Left colon (tissue), 2 donors: ENCODE measurements at regions not wholly inside any gene's neighbourhood (a gene's known extent, or its start where the extent isn't known, plus 50 kb on each side); places are given as distances from the start of the nearest gene placed in this dataset.
"Not testable (repeated sequence)": the region's sequence is repeated elsewhere in the genome, so short reads cannot be mapped to it uniquely, and the experiment has no call there.

Source experiments
- ATAC-seq: fragments of 200-7000 bp; cut with Tn5 transposase; one replicate; pipeline ENCODE4 v1.9.1; 2020; ENCODE audit warnings: mild to moderate bottlenecking, moderate library complexity
- DNase-seq, 2 donors: peaks; one replicate each; pipeline ENCODE4 v3.0.0-alpha.2; 2020
- intact Hi-C, 2 donors: fragments of 100-400 bp; cut with DNase I in 1 of 2; cut with micrococcal nuclease in 1 of 2; formaldehyde crosslinking; loops; one replicate each; pipeline versions ENCODE4 v1.11.2 to v1.14.0; 2022; cut with DNase I, micrococcal nuclease
- donor health status: DM: no; HTN: no; CAD: no.
- donor health status: DM: yes; HTN: yes; CAD: no.

DNA sequence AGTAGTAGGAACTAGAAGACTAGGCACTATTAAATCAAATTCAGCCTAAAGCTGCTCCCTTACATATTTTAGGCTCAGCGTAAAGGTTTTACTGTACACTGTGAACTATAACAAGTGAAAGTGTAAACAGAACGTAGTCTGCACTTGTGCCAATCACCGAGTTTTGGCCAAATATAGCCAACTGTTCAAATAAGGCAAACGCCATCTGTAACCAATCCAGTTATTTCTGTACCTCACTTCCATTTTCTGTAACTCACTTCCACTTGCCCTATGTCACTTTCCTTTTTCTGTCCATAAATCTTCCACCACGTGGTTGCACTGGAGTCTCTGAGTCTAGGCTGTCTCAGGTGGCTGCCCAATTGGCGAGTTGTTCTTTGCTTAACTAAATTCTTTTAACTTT is 2132.2 kb downstream of the LRRC4C start:
- no peak for DNase-seq
- no peak for ATAC-seq
- intact Hi-C loops = no loop called here

DNA sequence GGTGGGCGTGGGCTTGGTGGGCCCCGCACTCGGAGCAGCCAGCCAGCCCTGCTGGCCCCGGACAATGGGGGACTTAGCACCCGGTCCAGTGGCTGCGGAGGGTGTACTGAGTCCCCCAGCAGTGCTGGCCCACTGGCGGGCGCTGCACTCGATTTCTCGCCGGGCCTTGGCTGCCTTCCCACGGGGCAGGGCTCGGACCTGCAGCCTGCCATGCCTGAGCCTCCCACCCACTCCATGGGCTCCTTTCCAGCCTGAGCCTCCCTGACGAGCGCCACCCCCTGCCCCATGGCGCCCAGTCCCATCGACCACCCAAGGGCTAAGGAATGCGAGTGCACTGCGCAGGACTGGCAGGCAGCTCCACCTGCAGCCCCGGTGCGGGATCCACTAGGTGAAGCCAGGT is 2147.6 kb downstream of the LRRC4C start:
- ATAC-seq, DNase-seq, intact Hi-C loops: not testable (repeated sequence)

DNA sequence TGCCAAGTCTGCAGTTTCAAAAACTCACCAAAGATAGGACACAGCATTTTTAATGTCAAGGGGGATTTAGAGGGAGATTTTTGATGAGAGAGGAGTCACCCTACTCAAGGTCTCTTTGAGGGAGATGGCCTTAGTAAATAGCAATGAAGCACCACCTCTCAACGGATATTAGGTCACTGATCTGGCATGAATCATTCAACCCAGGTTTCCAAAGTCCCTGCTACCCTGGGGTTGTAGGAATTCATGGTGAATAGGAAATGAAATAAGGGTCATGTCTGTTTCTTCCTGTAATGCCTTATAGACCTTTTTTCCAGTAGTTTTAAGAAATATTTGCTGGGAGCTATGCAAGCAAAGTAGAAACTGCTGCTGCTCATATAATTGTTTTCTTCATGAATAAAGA is 2154.9 kb downstream of the LRRC4C start:
- DNase-seq = no peak
- ATAC-seq = no peak
- intact Hi-C loops = no loop called here

DNA sequence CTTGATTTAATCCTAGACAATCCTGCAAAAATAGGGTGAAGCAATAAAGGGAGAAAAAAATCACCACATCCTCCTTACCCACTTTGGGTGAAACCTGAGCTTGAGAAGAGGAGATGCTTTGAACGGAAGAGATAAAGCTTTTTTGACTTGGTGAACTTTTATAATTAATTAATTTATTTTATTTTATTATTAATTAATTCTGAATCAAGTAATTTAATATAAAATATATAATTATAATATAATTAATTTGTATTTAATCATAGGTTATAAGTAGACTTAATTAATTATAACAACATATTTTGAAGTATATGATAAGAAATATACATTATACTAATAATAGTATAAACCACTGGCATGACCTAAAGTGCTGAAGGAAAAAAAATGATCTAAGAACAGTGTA is 2164.8 kb downstream of the LRRC4C start:
- DNase-seq (no peak), ATAC-seq (no peak)
- intact Hi-C loops = no loop called here

DNA sequence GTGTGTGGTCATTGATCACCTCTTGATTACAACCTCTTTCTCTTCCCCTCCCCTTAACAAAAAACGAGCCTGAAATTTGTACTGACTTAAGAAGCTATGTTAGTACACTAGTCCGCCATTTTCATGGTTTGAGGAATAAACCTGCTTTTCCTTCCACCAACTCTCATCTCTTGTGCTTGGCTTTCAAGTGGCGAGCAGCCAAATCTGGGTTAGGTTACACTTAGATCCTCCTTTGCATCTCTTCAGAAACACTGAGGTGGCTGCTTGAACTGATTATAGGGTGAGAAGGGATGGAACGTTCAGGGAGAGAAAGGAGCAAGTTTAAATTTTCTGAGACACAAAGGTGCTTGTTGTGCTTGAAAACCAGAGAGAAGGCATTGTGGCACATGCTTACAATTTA is 2171.4 kb downstream of the LRRC4C start:
- intact Hi-C loops = no loop called here
- ATAC-seq = no peak
- no peak for DNase-seq

DNA sequence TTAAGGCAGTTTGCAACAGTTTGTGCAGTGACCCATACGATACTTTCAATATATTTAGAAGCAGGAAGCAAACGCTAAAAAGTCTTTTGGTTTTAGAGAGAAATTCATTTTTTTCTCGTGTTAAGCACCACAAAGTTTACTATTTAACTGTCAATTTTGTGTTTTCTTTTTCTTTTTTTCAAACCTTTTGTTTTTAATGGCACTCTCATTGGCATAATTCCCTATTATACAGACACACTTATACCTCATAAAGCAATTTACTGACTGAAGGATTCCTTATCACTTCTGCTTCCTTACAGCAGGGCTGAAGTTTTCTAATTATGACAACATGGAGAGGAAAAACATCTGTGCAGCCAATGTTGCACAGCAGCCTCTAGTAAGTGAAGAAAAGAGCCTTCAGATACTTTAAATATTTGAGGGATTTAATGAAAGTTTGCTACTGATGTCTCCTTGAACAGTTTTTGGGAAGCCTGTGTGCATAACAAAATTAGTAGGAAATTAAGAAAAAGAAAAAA is 2191.2 kb downstream of the LRRC4C start:
- ATAC-seq (no peak), DNase-seq (no peak)
- intact Hi-C loops = no loop called here

DNA sequence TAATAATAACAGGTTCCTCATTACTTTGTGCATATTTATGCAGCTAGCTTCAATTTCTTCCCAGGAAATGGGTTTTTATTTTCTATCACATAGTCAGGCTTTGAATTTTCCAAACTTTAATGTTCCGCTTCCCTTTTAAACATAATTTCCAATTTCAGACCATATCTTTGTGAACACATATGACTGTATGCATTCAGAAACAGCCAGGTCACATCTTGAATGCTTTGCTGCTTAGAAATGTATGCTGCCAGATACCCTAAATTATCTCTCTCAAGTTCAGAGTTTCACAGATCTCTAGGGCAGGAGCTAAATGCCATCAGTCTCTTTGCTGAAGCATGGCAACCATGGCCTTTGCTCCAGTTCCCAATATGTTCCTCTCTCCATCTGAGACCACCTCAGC is 2203.8 kb downstream of the LRRC4C start:
- intact Hi-C loops = no loop called here
- no peak for ATAC-seq
- DNase-seq = no peak

DNA sequence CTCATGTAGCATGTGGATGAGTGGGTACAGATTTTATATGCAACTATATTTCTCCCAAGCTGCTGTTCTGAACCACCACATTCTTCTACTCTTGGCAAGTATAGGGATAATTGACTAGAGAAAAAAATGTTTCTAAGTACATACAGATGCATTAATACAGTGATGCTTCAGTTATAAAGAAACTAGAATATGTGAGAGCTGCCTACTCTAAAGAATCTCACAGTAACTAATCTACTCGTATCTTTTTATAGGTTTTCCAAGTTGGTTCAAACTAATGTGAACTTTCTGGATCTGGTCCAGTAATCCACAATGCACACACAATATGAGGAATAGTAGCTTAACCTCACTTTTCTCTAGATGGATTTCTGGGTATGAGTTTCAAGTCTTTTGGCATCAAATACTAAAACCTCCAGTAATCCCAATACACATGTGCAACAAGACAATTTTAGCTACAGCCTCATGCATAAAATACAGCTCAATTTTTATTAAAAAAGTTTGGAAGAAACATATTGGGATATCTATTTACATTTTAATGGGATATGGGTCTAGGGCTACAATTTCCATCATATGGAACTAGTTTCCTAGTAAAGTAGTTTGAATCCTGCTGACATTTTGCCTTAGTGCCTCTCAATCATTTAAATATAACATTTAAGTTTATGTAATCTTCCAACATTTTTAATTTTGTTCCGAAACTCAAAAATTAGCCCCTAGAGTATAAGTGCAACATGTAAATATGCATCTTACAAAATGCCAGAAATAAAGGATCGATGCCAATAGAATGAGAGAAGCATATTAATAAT is 2209.7 kb downstream of the LRRC4C start:
- no peak for ATAC-seq
- no peak for DNase-seq
- intact Hi-C loops = no loop called here

DNA sequence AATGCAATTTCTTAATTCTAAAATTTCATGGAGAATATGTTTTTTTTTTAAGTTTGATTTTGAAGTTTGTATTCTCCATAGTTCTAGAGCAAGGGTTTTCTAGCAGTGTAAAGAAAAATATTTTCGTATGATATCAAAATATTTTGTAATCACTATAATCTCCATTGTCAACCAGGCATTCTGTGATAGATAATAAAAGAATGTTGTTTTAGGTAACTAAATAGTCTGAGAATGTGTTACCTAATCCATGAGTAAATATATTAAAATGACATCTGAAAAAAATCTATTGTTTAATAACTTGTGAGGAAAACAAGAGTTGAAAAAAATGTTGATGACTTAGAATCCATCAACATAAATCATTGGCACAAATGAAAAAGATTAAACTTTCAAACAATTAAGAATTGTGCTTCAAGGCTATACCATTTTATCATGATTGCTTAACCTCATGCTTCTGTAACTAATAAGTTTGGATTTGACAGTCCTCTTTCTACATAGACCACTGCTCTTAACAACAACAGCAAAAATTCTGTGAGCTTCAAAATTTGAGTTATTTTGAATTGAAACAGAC is 2211.8 kb downstream of the LRRC4C start:
- DNase-seq (no peak), ATAC-seq (no peak)
- intact Hi-C loops = no loop called here

DNA sequence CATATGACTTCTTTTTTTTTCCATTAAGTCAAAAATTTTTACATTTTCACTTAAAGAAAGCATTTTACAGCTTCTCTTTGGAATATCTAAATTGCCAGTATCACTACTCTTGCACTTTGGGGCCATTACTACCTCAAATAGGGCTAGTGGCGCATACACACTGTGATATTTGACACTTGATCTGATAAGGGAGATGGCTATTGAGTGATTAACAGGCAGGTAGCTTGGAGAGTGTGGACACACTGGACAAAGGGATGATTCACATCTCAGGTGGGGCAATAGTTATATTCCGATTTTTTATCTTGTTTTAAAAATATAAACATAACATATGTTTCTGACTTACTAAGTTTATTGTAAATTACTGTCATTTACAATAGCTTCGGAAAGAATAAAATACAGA is 2219.9 kb downstream of the LRRC4C start:
- no peak for DNase-seq
- intact Hi-C loops = no loop called here
- no peak for ATAC-seq

DNA sequence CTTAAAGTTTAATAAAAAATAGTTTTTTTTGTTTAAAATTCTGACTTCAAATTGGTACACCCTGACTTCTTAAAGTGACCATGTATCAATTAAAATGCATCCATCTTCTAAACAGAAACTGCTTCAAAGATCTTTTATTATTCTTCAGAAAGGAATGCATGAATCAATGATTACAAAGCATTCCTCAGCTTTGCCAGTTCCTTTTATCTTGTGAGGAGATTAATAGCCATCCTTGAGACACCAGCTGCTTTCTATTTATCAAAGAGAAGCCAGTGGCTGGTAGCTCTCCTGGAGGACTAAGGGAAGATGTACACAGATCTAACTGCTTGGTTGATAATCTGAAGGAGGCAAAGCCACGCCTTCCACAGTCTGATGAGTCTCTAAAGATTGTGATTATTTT is 2222.5 kb downstream of the LRRC4C start:
- no peak for ATAC-seq
- intact Hi-C loops = no loop called here
- DNase-seq = no peak

DNA sequence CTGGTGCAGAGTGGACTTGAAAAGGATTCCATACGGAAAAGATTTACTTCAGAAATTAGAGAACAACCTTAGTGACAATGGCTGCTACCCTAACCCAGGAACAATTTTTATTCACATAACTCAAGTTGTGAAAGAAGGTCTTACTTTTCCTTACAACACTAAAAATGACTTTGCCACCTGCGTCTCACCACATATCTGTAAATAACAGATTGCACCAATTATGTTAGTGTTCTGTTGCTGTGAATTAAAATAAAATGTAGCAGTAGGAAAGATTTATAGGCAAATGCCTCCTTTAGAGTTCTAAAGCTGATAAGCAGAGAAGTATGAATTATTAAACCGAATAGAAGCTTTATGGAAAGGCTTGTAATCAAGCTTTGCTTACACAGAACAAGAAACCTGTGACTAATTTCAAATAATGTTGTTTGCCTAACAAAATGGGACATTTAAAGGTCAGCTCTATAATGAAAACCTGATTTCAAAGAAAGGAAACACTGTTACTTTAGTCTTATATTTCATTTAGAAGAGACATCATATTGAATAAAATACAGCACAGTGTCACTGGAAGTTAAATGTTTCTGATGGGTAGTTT is 2237.8 kb downstream of the LRRC4C start:
- ATAC-seq (no peak), DNase-seq (no peak)
- intact Hi-C loops = no loop called here

DNA sequence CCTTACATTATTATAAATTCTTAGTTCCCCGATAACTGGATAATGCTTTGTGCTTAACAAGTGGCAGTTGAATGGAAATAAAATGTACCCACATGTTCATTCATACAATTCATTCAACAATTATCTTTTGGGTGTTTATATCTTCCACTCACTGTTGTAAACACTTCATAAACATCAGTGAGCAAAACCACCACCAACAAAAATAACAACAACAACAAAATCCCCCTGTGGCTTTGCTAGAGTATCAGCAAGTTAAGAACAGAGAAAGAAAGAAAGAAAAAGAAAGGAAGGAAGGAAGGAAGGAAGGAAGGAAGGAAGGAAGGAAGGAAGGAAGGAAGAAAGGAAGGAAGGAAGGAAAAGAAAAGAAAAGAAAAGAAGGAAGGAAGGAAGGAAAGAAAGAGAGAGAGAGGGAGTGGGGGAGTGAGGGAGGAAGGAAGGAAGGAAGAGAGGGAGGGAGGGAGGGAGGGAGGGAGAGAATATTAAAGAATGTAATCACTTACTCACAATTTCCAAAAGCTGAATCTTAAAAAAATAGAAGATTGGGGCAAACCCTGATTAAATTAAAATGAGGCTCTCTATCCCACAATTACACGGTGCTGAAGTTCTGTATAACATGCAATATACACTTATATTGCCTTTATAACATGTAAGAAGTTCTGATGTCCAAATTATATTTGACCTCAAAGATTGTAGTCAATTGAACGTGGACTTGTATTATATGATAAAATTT is 2238.8 kb downstream of the LRRC4C start:
- ATAC-seq = no peak
- intact Hi-C loops = no loop called here
- no peak for DNase-seq

DNA sequence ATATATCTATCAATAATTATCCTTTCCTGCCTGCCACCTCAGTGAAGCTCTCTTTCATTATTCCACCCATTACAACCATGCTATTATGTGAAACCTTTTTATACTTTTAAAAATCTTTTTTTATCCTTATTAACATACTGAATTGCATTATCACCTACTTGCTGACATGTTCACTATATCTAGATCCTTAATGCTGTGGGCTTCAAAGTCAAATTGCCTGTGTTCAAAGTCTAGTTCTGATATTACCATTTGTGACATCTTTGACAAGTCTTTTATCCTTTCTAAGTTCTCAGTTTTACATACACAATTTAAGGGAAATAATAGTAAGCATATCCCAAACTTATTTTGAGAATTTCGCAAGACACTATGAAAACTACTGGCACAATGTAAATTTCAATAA is 2239.4 kb downstream of the LRRC4C start:
- no peak for ATAC-seq
- intact Hi-C loops = no loop called here
- no peak for DNase-seq

DNA sequence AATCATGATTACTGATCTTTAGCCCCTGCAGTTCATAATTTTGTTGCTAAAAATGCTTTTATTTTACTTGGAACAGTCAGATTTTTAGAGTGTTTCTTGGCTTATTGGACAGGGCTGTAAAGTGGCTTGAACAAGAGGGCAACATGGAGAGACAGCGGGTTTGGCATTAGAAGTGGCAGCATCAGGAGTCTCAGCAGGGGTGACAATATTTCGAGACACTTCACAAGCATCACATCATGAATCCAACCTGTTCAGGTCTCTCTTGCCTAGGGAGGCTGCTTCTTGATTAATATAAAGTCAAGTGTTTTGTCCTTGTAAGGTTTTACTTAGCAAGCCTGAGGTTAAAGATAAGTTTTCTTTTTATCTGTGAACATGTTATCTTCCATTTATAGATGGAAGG is 2249.5 kb downstream of the LRRC4C start:
- intact Hi-C loops = no loop called here
- DNase-seq (no peak), ATAC-seq (no peak)

DNA sequence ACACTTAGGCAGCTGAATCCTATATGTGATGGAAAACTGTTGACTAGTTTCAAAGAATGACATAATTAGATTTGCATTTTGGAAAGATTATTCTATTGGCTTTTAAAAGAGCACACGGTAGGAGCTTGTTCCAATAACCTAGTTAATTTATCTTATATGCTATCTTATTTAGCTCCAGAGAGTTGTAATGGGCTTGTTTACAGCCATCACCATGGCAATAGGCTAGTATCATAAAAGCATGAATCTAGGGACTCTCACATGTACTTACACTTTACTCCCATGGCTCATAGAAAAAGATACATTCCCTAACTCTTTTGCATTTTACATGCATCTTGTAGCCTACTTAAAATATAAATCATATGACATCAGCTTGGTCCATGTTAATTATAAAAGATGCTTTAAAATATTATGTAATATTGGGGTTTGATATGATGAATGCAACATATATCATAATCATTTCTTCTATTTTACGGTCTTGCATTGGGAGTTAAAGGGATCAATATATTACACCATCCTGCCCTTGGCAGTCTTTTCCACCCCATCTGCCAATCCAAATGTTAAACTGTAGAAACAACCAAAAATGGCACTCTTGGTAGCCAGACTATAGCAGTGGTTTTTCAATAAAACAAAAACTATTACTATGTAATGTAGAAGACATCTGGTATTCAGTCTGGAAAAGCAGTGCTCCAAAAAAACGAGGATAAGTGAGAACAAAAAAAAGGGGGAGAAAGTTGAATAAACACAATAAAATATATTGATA is 2254.0 kb downstream of the LRRC4C start:
- intact Hi-C loops = no loop called here
- no peak for ATAC-seq
- no peak for DNase-seq

DNA sequence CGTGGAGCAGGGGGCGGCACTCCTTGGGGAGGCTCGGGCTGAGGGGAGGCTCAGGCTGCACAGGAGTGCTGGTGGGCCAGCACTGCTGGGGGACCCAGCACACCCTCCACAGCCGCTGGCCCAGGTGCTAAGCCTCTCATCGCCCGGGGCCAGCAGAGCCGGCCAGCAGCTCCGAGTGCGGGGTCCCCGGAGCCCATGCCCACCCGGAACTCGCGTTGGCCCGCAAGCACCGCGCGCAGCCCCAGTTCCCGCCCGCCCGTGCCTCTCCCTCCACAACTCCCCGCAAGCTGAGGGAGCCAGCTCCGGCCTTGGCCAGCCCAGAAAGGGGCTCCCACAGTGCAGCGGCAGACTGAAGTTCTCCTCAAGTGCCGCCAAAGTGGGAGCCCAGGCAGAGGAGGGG is 2266.8 kb downstream of the LRRC4C start:
- no peak for DNase-seq
- no peak for ATAC-seq
- intact Hi-C loops = no loop called here

DNA sequence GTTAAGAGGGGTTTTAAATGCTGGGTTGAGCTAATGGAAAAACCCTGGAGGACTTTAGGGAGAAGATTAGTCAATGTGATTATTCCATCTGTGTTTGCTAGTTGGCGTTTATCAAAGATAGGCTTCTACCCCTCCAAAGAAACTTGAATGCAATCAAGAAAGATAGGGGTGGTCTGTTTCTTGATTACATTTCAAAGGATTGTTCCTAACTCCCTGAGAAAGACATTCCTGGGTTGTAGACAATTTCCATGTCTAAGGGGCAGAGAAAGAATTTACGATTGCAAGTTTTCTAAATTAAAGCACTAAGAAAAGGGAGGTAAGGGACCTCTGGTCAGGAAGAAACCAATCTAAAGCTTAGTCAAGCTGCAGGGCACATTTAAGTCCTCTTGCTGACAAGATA is 2268.7 kb downstream of the LRRC4C start:
- intact Hi-C loops = no loop called here
- ATAC-seq (no peak), DNase-seq (no peak)

DNA sequence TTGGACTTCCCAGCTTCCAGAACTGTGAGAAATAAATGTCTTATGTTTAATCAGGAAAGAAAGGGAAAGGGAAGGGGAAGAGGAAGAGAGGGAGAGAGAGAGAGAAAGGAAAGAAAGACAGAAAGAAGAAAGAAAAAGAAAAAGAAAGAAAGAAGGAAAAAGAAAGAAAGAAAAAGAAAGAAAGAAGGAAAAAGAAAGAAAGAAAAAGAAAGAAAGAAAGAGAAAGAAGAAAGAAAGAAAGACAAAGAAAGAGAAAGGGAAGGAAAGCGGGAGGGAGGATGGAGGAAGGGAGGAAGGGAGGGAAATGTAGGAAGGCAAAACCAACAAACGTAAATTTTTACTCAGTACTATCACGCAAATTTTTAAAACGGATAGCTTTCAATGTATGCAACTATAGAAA is 2281.8 kb downstream of the LRRC4C start:
- DNase-seq = no peak
- no peak for ATAC-seq
- intact Hi-C loops = no loop called here
